ENCODE measurements at regions not wholly inside any gene's neighbourhood (a gene's known extent, or its start where the extent isn't known, plus 50 kb on each side); places are given as distances from the start of the nearest gene placed in this dataset.

- ATAC-seq (ENCODE audit: low read depth) = peak; percentile 86
- H3K4me1 ChIP-seq (ENCODE audit: insufficient read depth, poor library complexity, severe bottlenecking) = peaks cover 9% of the 10 kb centered on the region
- H3K27ac ChIP-seq (ENCODE audit: poor library complexity, severe bottlenecking) = no peak overlapping the region
- no peak overlapping the region for H3K4me3 ChIP-seq (ENCODE audit: severe bottlenecking)
- no peaks in the 10 kb centered on the region for H3K9me3 ChIP-seq (ENCODE audit: severe bottlenecking)
- no peak for TF ChIP-seq CTCF (IDR thresholded peaks at IDR 0.05; ENCODE audit: poor library complexity, severe bottlenecking)
- DNase-seq (ENCODE audit: low spot score) = no peak
- no peaks in the 10 kb centered on the region for H3K36me3 ChIP-seq (ENCODE audit: low read depth)
- no peaks in the 10 kb centered on the region for H3K27me3 ChIP-seq (ENCODE audit: insufficient read depth, poor library complexity, severe bottlenecking)
Measured at GRCh38 chr14:52380294-52380693, 66.2 kb downstream of the PTGER2 start.

Measured in RWPE2 (cell line).